NCI-H1436 (cell line): ENCODE measurements at regions not wholly inside any gene's neighbourhood (a gene's known extent, or its start where the extent isn't known, plus 50 kb on each side); places are given as distances from the start of the nearest gene placed in this dataset.
"Not testable (repeated sequence)": the region's sequence is repeated elsewhere in the genome, so short reads cannot be mapped to it uniquely, and the experiment has no call there.

Source experiments
- DNase-seq: peaks from one replicate; lab custom pipeline; 2025; lab: John Stamatoyannopoulos, UW

DNA sequence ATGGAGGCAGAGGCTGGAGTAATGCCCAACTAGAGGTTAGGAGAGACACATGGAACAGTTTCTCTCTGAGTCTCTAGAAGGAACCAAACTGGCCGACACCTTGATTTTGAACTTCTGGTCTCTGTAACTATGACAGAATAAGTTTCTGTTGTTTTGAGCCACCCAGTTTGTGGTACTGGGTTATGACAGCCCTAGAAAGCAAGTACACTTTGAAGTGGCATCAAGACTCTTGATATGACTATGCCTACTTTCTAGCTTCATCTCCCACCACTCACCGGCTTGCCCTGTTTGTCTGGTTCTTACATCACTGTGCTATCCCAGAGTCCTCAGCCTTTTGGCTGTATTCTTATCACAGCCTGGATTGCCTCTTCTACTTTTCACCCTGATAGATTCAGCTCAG, 230.3 kb upstream of the USP24 start:
- no peak for DNase-seq

DNA sequence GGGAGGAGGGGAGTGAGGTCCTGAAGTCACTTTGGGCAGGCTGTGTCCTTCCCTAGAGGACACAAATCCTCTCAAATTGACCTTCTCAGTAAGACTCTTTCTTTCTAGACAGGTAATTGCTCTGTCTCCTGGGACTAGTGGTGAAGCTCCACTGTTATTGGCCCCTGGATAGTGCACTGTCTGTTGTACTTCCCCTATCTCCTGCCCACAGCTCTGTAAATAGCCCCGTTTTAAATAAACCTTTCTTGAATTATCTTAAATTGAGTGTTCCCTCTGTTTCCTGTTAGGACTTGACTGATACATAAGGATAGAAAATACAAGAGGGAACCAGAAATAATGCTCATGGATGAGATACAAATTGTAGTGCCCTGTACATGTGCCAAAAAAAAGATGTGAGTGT, 229.5 kb upstream of the USP24 start:
- no peak for DNase-seq

DNA sequence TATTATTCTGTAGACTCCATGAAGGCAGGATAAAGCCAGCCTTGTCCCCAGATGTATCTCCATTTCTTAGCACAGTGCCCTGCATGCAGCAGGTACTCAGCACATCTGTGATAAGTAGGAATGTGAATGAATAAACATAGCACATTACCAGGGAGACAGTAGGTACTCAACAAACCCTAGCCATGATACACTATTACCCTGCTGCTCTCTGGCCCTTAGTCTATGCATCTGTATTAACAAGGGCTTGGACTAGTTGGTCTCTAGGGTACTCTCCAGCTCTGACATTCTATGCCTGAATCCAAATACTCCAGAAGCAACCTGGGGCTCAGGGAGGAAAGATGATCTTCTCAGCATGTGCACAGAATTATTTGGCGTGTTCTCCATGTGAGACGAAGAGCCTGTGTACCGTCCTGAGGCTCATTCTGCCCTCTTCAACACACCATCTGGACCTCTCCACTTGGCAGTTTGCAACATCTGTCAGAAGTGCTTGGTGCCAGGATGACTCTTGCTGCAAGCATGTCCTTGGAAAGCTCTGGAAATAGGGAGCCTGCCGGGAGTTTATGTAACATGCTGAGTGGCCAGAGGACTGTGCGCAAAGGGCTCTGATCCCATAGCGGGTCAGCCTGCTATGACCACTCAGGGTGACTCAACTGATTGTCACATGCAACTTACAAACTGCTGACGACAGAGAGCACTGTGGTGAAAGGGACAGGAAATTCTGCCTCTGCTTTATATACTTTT, 228.2 kb upstream of the USP24 start:
- no peak for DNase-seq

DNA sequence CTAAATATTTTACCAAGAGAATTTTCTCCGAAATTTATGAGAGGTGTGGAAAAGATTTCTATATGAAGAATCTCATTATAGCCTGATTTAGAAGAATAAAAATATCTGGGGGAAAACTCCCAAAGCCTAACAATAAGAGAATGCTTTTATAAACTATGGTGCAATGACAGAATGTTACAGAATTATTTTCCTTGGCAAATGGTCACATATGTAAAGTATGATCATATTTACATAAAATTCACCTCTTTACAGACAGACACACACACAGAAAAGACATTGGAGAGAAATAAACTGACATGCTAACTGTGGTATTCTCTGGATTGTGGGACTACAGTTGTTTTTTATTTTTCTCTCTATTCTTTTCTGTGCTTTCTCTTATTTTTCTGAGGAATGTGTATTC, 226.3 kb upstream of the USP24 start:
- DNase-seq = no peak

DNA sequence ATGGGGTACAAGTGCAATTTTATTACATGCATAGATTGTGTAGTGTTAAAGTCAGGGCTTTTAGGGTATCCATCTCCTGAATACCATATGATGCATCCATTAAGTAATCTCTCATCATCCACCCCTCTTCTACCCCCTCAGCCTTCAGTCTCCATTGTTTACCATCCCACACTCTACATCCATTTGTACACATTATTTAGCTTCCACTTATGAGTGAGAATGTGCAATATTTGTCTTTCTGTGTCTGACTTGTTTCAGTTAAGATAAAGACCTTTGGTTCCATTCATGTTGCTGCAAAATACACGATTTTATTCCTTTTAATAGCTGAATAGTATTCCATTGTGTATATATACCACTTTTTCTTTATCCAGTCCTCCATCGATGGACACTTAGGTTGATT, 222.5 kb upstream of the USP24 start:
- DNase-seq = no peak

DNA sequence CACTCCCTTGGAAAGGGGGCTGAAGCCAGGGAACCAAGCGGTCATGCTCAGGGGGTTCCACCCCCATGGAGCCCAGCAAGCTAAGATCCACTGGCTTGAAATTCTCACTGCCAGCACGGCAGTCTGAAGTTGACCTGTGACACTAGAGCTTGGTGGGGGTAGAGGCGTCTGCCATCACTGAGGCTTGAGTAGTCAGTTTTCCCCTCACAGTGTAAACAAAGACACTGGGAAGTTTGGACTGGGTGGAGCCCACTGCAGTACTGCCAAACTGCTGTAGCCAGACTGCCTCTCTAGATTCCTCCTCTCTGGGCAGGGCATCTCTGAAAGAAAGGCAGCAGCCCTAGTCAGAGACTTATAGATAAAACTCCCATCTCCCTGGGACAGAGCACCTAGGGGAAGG, 215.6 kb upstream of the USP24 start:
- DNase-seq = not testable (repeated sequence)

DNA sequence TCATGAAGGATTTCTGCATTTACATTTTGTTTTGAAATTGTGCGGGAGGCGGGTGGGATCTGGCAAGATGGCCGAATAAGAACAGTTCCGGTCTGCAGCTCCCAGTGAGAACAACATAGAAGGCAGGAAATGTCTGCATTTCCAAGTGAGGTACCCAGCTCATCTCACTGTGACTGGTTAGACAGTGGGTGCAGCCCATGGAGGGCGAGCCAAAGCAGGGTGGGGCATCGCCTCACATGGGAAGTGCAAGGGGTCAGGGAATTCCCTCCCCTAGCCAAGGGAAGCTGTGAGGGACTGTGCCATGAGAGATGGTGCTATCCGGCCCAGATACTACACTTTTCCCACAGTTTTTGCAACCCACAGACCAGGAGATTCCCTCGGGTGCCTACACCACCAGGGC, 215.0 kb upstream of the USP24 start:
- DNase-seq = not testable (repeated sequence)

DNA sequence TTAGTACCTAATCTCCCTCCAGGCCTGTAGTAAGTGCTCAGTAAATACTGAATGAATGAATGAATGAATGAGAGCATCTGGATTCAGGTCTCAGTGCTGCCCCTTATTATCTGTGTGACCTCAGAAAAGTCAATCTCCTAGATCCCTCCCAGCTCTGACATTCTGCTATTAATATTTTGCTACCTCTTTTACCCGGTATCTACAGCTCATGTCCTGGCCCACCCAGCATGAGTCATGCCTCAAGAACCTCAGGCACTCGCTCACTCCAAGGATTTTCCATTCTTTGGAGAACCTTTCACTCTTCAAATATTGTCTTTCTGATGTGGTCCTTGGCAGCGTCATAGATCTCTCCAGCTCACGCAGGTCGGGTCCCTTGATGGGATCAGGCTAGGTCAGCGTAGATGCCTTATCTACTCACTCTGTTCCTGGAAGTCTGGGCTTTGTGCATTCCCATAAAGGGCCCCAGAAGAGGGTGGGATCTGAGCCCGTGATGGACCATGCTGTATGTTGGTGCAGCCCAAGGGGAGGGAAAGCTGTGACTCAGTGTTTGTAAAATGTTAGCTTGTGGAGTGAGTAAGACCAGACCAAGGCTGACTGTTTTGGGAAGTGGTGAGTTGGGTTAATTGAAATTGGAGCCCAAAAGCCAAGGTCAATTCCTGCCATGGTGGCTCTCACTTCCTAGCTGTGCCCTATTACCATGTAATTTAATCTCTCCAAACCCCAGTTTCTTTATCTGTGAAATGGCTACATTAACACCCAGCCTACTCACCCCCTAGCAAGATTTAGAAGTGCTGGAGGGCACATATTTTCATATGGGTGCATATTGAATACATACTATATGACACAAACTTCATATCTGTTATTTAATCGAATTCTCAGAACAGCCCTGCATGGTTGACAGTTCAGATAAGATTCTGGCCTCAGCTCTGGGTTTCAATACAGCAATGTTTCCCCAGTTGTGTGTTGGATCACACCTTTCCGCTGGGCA, 214.1 kb upstream of the USP24 start:
- DNase-seq = no peak

DNA sequence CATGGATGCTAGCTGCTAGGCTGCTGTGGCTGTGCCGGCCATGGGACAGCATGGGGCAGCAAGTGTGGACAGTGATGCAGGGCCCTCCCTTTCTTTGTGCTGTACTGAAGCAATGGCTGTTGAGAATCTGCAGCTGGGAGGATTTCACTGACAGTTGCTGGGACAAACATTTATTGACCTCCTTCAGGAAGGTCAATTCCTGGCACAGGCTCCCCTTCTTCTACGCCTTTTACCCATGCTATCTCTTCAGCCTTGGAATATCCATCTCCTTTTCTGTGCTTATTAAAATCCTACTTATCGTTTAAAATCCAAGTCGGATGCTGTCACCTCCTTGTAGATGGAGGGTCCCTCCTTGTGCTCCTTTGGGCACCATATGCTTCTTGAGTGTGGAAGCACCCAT, 213.1 kb upstream of the USP24 start:
- no peak for DNase-seq

DNA sequence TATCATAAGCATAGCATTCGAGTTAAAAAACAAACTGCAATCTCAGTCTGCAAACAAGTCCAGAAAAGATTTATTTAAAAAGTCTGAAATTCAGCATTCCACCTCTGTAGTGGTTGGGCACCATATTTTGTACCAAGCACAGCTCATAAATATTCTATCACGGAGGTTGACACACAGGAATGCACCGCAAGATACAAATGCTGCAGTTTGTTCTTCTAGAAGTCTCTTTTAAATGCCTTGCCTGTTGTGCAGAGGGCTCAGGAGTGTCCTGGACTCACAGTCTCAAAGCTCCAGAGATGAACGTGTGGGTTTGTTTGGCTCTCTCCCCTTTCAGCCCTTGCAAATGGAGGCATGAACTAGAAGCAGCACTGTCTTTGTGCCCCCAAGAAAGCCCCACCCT, 212.4 kb upstream of the USP24 start:
- no peak for DNase-seq

DNA sequence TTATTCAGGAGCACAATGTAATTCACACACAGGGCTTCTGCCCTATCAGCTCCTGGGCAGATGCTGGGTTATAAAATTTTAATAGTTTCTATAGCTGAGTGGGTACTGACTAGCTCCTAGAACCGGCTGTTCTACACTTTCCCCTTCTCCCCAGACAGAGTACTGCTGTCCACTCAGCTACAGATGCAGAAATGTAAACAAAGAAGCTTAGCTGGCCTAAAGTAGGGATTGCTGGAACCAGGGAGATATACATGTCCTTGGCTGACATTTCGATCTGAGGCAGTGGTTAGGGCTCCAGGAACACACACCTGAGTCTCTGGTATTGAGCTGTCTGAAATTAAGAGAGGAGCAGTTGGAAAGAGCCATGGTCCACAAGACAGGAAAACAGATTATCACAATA, 211.5 kb upstream of the USP24 start:
- DNase-seq = no peak

DNA sequence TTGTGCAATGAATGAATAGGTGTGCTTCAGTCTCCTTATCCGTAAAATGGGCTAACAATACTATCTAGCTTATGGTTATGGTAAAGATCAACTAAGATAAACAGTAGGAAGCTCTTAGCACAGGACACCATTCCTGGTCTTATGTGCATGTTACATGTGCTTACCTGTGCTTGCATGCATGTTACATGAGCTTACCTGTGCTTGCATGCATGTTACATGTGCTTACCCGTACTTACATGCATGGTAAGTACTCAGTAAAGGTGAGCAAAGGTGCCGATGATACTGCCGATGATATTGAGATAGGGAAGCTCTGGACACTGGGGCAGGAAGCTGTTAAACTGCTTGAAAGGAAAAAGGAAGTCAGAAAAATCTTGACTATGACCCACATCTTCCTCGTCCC, 211.0 kb upstream of the USP24 start:
- no peak for DNase-seq

DNA sequence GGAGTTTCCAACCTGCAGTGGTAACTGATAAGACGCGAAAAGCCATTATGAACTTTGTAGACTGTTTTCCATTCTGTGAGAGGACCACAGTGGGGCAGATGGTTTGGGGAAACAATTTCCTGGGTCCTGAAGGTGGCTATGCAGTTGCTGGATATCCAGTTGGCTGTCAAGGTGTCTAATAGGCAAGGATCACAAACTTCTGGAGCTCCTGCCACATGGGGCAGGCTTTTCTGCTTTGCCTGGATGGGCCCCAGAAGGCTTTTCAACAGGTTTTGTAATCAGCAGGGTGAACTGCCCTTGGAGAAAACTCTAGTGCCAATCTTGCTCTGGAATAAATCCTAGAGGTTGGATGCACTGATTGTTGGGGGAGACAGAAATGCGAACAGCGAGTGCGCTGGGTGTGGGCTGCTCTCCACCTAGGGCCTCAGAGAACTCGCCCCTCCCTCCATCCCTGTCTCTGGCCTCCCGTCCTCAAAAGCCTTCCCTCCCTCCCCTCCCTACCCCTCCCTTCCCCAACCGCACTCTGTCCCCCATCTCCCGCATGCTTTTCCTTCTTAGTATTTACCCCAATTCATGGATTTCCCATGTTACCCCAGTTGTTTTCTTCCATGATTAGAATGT, 210.3 kb upstream of the USP24 start:
- no peak for DNase-seq

DNA sequence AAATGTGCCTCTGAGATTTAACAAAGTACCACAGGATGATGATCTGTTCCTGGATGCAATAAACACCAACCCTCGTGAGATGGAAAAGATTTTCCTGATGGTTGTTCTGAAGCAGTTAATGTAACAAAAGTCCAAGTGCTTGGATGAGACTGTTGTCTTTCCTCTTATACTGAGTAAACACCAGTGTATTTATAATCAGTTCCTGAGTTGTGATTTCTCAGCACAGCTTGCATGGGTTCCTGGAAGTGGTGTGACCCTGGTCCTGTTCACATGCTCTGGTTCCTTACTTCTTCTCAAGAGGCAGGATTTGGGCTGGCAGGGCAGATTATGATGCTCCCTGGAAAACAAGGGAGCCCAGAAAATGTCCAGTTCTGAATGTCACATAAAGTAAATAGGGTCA, 208.2 kb upstream of the USP24 start:
- DNase-seq = no peak

DNA sequence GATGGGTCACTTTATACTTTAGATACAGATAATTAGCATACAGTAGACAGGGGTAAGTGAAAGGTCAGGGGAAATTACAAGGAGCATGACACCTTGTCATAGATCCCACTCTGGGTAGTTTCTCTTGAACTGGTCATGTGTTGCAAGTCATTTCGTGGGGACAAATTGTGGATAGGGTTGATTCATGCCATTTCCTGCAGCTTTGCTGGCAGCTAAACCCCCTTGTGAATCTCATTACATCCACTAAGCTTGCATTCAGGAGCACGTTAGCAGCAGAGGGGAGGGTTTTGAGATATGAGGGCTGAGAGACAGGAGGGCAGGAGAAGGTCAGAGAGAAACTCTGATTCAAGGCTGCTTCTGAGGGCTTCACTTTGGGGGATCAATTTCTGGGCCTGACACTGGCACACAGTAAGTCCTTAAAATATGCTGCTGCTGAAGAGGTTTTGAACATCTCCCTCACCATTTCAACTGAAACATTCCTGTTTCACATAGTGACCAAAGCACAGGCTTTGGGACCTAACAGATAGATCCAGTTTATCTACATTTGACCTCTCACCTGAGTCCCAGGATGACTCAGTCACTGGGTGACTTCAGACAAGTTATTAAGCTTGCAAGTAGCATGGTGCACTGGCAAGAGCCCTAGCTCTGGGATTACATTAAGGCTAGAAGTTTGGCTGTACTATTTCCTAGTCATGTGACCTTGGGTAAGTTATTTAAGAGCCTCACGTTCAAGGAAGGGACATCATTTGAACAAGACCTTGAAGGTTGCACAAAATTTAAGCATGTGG, 206.0 kb upstream of the USP24 start:
- DNase-seq = no peak

DNA sequence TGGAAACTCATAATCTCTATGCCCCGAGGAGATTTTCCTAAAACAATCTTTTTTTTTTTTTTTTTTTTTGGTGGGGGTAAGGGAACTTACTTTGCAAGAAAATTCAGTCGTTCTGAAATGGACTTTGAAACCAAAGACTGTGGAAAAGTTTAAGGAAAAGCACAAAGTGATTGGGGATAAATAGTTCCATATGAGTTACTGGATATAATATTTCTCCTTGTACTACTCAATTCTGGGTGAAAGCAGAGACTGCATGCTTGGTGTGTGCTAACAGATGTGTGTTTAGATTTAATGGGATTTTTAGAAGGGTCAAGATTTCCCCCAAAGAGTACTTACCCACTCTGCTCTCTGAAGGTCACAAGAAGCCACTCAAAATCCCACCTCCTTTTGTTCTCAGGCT, 204.9 kb upstream of the USP24 start:
- DNase-seq = no peak

DNA sequence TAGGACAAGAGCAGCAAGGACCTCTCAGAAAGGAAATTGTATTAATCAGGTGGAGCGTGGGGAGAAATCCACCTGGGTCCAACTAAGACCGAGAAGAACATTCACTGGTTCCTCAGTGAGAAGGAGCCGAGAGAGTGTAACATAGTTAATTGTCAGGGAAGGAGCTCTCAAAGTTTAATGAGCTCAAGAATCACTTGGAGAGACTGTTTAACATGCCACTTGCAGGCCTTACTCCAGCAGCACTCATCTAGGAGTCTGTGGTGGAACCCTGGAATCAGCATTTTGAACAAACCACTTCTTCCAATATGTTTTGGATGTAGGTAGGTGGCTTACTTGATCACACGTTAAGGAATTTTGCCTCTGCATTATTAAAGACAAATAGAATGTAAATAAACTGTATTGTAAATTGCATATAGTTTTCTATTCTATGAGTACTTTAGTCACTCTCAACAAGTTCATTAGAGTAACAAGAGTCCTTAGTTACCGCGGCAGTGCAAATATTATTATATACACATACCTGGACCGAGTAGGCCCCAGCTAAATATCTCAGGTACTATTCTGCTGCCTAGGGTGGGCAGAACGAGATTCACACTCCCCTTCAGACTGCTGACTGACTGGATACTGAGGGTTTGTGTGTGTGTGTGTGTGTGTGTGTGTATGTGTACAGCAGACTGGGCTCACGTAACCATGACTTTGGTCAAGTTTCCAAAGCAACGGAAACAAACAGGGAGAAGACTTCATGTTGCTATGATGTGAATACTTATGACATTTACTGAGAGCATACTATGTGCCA, 203.2 kb upstream of the USP24 start:
- DNase-seq = no peak

DNA sequence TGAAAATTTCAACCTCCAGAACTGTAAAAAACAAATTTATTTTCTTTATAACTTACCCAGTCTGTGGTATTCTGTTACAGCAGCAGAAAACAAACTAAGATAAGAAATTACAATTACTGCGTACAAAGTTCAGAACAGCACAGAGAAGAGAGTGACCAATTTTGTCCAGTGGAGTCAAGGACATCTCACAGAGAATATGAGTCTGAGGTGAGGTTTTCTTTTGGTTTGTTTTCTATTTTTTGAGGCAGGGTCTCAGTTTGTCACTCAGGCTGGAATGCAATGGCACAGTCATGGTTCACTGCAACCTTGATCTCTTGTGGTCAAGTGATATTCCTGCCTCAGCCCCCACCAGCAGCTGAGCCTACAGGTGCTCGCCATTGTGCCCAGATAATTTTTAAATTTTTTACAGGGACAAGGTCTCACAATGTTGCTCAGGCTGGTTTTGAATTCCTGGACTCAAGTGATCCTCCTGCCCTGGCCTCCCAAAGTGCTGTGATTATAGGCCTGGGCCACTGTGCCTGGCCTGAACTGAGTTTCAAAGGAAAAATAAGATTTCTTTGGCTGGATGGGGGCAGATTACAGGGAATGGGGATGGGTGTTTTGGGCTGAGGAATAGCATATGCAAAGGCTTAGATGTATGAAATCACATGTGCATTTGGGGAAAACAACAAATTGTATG, 201.1 kb upstream of the USP24 start:
- no peak for DNase-seq

DNA sequence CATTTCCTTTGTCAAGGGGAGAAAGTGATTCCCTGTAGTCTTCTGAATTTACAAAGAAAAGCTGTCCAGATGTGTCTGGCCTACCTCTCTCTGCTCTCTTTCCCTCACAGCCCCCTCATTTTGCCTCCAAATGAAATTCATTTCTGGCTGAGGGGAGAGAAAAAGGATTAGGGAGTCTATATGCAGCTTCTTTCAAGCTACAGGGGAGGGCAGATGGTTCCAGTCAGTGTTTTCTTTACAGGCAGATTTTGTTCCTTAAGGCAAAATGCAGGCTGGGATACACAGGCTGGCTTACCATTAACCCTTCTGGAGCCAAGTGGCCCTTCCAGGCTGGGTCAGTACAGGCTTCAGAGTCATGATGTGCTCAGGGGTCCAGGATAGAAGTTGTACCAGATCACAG, 198.1 kb upstream of the USP24 start:
- DNase-seq = no peak

DNA sequence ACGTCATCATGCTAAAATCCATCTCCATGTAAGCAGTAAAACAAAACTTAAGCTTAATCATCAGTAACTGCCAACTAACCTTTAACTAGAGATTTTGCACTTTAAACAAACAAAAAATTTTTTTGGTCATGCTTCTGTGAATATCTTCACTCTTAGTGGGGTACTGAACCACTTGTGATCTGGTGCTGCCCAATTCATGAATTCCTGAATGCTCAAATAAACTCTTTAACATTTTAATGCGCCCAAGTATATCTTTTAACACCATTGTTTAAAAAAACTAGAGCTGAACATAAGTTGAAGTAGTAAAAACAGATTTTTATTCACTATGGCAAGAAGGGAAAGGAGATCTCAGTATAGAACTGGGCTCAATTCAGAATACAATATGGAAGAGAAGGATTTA, 196.9 kb upstream of the USP24 start:
- DNase-seq = no peak
